RKO (cell line): ENCODE measurements at regions not wholly inside any gene's neighbourhood (a gene's known extent, or its start where the extent isn't known, plus 50 kb on each side); places are given as distances from the start of the nearest gene placed in this dataset.
"Not testable (repeated sequence)": the region's sequence is repeated elsewhere in the genome, so short reads cannot be mapped to it uniquely, and the experiment has no call there.

ENCODE experiments used
- DNase-seq: peaks from one replicate; pipeline ENCODE4 v3.0.0-alpha.2; 2016; ENCODE audit warnings: low spot score

GRCh38 chr4:106524772-106525171 is 156.2 kb upstream of the GIMD1 start:
- DNase-seq = not testable (repeated sequence)

- no peak for DNase-seq
Observed at GRCh38 chr4:106522839-106523238, 154.3 kb upstream of the GIMD1 start.

- DNase-seq = no peak
Observed at GRCh38 chr4:106512706-106513105, 144.1 kb upstream of the GIMD1 start.

- DNase-seq = no peak
Observed at GRCh38 chr4:106507440-106507839, 138.9 kb upstream of the GIMD1 start.

- no peak for DNase-seq
Observed at GRCh38 chr4:106503116-106504050, 134.8 kb upstream of the GIMD1 start.

- DNase-seq = peak; percentile 73
Observed at GRCh38 chr4:106502106-106502699, 133.6 kb upstream of the GIMD1 start.

- no peak for DNase-seq
Observed at GRCh38 chr4:106497271-106497670, 128.7 kb upstream of the GIMD1 start.

GRCh38 chr4:106496061-106496460 is 127.5 kb upstream of the GIMD1 start:
- no peak for DNase-seq

GRCh38 chr4:106495476-106495875 is 126.9 kb upstream of the GIMD1 start:
- DNase-seq = no peak

GRCh38 chr4:106494066-106494465 is 125.5 kb upstream of the GIMD1 start:
- DNase-seq = peak; percentile 36

- no peak for DNase-seq
Observed at GRCh38 chr4:106493086-106493485, 124.5 kb upstream of the GIMD1 start.

- no peak for DNase-seq
Observed at GRCh38 chr4:106486533-106486932, 118.0 kb upstream of the GIMD1 start.

- no peak for DNase-seq
Observed at GRCh38 chr4:106481801-106482200, 113.2 kb upstream of the GIMD1 start.

- DNase-seq = no peak
Observed at GRCh38 chr4:106478152-106478551, 109.6 kb upstream of the GIMD1 start.

- no peak for DNase-seq
Observed at GRCh38 chr4:106476741-106477140, 108.2 kb upstream of the GIMD1 start.

- no peak for DNase-seq
Observed at GRCh38 chr4:106473515-106473914, 104.9 kb upstream of the GIMD1 start.

- no peak for DNase-seq
Observed at GRCh38 chr4:106471151-106471550, 102.6 kb upstream of the GIMD1 start.

GRCh38 chr4:106463622-106464021 is 95.0 kb upstream of the GIMD1 start:
- DNase-seq = no peak

GRCh38 chr4:106454581-106454980 is 86.0 kb upstream of the GIMD1 start:
- no peak for DNase-seq

GRCh38 chr4:106454021-106454420 is 85.4 kb upstream of the GIMD1 start:
- no peak for DNase-seq

GRCh38 chr4:106451091-106451490 is 82.5 kb upstream of the GIMD1 start:
- no peak for DNase-seq

GRCh38 chr4:106450249-106450648 is 81.7 kb upstream of the GIMD1 start:
- no peak for DNase-seq

GRCh38 chr4:106444557-106444956 is 76.0 kb upstream of the GIMD1 start:
- DNase-seq = no peak

- DNase-seq = no peak
Observed at GRCh38 chr4:106430797-106431196, 62.2 kb upstream of the GIMD1 start.
